Astrocyte (in vitro differentiated cells and primary cell): ENCODE measurements at regions not wholly inside any gene's neighbourhood (a gene's known extent, or its start where the extent isn't known, plus 50 kb on each side); places are given as distances from the start of the nearest gene placed in this dataset.

ENCODE experiments used
- EZH2 ChIP-seq: IDR thresholded peaks from 2 replicates; pipeline ENCODE4 v1.6.1; 2012; ENCODE audit warnings: mild to moderate bottlenecking, low read length, inconsistent platforms; ENCODE audit not compliant: insufficient read depth
- TF ChIP-seq, protein P1 (sequence below): IDR thresholded peaks from 2 replicates; pipeline ENCODE4 v1.5.1; 2011; ENCODE audit warnings: low read depth, mild to moderate bottlenecking, inconsistent platforms, low read length, moderate library complexity; ENCODE audit not compliant: insufficient read depth

- TF ChIP-seq, protein P1, sequence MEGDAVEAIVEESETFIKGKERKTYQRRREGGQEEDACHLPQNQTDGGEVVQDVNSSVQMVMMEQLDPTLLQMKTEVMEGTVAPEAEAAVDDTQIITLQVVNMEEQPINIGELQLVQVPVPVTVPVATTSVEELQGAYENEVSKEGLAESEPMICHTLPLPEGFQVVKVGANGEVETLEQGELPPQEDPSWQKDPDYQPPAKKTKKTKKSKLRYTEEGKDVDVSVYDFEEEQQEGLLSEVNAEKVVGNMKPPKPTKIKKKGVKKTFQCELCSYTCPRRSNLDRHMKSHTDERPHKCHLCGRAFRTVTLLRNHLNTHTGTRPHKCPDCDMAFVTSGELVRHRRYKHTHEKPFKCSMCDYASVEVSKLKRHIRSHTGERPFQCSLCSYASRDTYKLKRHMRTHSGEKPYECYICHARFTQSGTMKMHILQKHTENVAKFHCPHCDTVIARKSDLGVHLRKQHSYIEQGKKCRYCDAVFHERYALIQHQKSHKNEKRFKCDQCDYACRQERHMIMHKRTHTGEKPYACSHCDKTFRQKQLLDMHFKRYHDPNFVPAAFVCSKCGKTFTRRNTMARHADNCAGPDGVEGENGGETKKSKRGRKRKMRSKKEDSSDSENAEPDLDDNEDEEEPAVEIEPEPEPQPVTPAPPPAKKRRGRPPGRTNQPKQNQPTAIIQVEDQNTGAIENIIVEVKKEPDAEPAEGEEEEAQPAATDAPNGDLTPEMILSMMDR: no peak
- TF ChIP-seq EZH2: no peak
Observed at GRCh38 chr1:47548637-47549036, 110.8 kb downstream of the FOXD2 start.
